CD4-positive, alpha-beta T cell (primary cell): ENCODE measurements at regions not wholly inside any gene's neighbourhood (a gene's known extent, or its start where the extent isn't known, plus 50 kb on each side); places are given as distances from the start of the nearest gene placed in this dataset.

Experiments used
- ATAC-seq: fragments of 200-7000 bp; cut with Tn5 transposase; one replicate; pipeline ENCODE4 v1.10.0; 2022; ENCODE audit warnings: mild to moderate bottlenecking; ENCODE audit not compliant: poor library complexity
- CTCF ChIA-PET: fragments of 350-600 bp; sonication (Branson Sonifier 250); formaldehyde crosslinking; loops from one replicate; lab custom pipeline; 2021; ENCODE audit warnings: antibody characterized with exemption, inconsistent platforms; lab: Charles Lee
- POLR2A ChIA-PET: fragments of 350-600 bp; sonication (Branson Sonifier 250); formaldehyde crosslinking; loops from one replicate; lab custom pipeline; 2021; ENCODE audit warnings: antibody characterized with exemption, inconsistent platforms; lab: Charles Lee
- DNase-seq, 14 experiments: peaks; one replicate each; pipeline ENCODE4 v3.0.0-alpha.2; 2013 to 2020; ENCODE audit warnings: mixed read lengths in 2 of 14
- H3K27ac ChIP-seq, 2 donors: one replicate each; pipeline versions ENCODE4 v1.5.1 to v1.7.0; 2013; ENCODE audit warnings: low read length in 2 of 2, low read depth in 1 of 2, mild to moderate bottlenecking in 1 of 2
- H3K27me3 ChIP-seq, 2 experiments: 1 replicate in 1 of 2; 2 replicates in 1 of 2; pipeline versions ENCODE4 v1.6.1 to v1.7.0; 2013; ENCODE audit warnings: low read length in 2 of 2, control low read depth in 1 of 2, mild to moderate bottlenecking in 1 of 2, moderate library complexity in 1 of 2; ENCODE audit not compliant: insufficient read depth in 2 of 2, control insufficient read depth in 1 of 2
- H3K36me3 ChIP-seq: one replicate; pipeline ENCODE4 v1.6.1; 2013; ENCODE audit warnings: low read length, control low read depth; ENCODE audit not compliant: insufficient read depth
- H3K4me1 ChIP-seq: one replicate; pipeline ENCODE4 v1.6.1; 2013; ENCODE audit warnings: low read length, control low read depth; ENCODE audit not compliant: insufficient read depth
- H3K4me3 ChIP-seq: one replicate; pipeline ENCODE4 v1.5.1; 2013; ENCODE audit warnings: mild to moderate bottlenecking, low read length, moderate library complexity
- H3K9me3 ChIP-seq, 2 experiments: 1 replicate in 1 of 2; 2 replicates in 1 of 2; pipeline versions ENCODE4 v1.6.1 to v1.7.0; 2013; ENCODE audit warnings: low read length in 2 of 2, mild to moderate bottlenecking in 2 of 2, control low read depth in 1 of 2, moderate library complexity in 1 of 2; ENCODE audit not compliant: control insufficient read depth in 1 of 2, insufficient read depth in 1 of 2
- H3K27ac Mint-ChIP-seq: one replicate; pipeline ENCODE4 v1.8.0; 2020; ENCODE audit warnings: mixed read lengths
- H3K27me3 Mint-ChIP-seq: one replicate; pipeline ENCODE4 v1.8.0; 2021; ENCODE audit warnings: mixed read lengths
- H3K36me3 Mint-ChIP-seq: one replicate; pipeline ENCODE4 v1.8.0; 2021; ENCODE audit warnings: low read depth, mixed read lengths
- H3K4me1 Mint-ChIP-seq: one replicate; pipeline ENCODE4 v1.8.0; 2021; ENCODE audit warnings: low read depth, mixed read lengths
- H3K4me3 Mint-ChIP-seq: one replicate; pipeline ENCODE4 v1.8.0; 2020; ENCODE audit warnings: mild to moderate bottlenecking, mixed read lengths
- H3K9me3 Mint-ChIP-seq: one replicate; pipeline ENCODE4 v1.8.0; 2020; ENCODE audit warnings: mixed read lengths
- intact Hi-C, 2 experiments: fragments of 100-400 bp; cut with DNase I in 1 of 2; cut with micrococcal nuclease in 1 of 2; formaldehyde crosslinking; loops; one replicate each; pipeline versions ENCODE4 v1.15.1 to v1.9.0; 2023 to 2025; cut with DNase I, micrococcal nuclease
- TF ChIP-seq, protein P1 (sequence below): fragments of 200-600 bp; IDR thresholded peaks from one replicate; pipeline ENCODE4 v1.8.0; 2022; ENCODE audit warnings: antibody characterized with exemption, mild to moderate bottlenecking

DNA sequence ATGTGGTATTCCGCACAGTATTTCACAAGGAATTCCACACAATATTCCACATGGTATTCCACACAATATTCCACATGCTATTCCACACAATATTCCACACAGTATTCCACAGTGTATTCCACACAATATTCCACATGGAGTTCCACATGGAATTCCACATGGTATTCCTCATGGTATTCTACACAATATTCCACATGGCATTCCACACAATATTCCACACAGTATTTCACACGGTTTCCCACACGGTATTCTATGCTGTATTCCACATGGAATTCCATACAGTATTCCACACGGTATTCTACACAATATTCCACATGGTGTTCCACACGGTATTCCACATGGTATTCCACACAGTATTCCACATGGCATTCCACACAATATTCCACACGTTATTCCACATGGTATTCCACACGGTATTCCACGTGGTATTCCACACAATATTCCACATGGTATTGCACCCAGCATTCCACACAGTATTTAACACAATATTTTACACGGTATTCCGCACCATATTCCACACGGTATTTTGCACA is 137.3 kb upstream of the CHST15 start:
- CTCF ChIA-PET: no interaction called here
- Mint-ChIP-seq H3K36me3 (peaks cover 3% of the 10 kb centered on the region), H3K4me1 (no peaks in the 10 kb centered on the region), H3K9me3 (no peaks in the 10 kb centered on the region), H3K27ac (peak overlapping the region; percentile 72), H3K4me3 (peak overlapping the region; percentile 46), H3K27me3 (no peaks in the 10 kb centered on the region)
- Histone ChIP-seq H3K36me3 (no peaks in the 10 kb centered on the region), H3K27ac (no peak overlapping the region), H3K4me1 (no peaks in the 10 kb centered on the region), H3K9me3 (peaks cover 0 to 5% of the 10 kb centered on the region in 2 experiments), H3K4me3 (no peak overlapping the region), H3K27me3 (no peaks in the 10 kb centered on the region)
- no peak for DNase-seq
- ATAC-seq: peak; percentile 2
- intact Hi-C loops: no loop called here
- POLR2A ChIA-PET: interaction anchor here (0.9 to 1.0 kb wide), 2 partner anchors 8 to 22 kb away, joined by 3 to 4 read pairs; no protein-coding TSS in a partner anchor
- TF ChIP-seq, protein P1, sequence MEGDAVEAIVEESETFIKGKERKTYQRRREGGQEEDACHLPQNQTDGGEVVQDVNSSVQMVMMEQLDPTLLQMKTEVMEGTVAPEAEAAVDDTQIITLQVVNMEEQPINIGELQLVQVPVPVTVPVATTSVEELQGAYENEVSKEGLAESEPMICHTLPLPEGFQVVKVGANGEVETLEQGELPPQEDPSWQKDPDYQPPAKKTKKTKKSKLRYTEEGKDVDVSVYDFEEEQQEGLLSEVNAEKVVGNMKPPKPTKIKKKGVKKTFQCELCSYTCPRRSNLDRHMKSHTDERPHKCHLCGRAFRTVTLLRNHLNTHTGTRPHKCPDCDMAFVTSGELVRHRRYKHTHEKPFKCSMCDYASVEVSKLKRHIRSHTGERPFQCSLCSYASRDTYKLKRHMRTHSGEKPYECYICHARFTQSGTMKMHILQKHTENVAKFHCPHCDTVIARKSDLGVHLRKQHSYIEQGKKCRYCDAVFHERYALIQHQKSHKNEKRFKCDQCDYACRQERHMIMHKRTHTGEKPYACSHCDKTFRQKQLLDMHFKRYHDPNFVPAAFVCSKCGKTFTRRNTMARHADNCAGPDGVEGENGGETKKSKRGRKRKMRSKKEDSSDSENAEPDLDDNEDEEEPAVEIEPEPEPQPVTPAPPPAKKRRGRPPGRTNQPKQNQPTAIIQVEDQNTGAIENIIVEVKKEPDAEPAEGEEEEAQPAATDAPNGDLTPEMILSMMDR: no peak

DNA sequence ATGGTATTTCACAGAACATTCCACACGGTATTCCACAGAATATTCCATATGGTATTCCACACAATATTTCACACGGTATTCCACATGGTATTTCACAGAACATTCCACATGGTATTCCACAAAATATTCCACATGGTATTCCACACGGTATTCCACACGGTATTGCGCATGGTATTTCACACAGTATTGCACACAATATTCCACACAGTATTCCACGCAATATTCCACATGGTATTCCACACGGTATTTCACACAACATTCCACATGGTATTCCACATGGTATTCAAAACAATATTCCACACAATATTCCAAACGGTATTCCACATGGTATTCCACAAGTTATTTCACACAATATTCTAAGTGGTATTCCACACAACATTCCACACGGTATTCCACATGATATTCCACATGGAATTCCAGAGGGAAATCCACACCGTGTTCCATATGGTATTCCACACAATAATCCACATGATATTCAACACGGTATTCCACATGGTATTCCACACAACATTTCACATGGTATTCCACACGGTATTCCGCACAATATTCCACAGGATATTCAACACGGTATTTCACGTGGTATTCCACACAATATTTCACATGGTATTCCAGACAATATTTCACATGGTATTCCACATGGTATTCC is 136.7 kb upstream of the CHST15 start:
- CTCF ChIA-PET: no interaction called here
- Mint-ChIP-seq H3K9me3 (no peaks in the 10 kb centered on the region), H3K27ac (no peak overlapping the region), H3K27me3 (no peaks in the 10 kb centered on the region), H3K4me3 (no peak overlapping the region), H3K36me3 (peaks cover 6% of the 10 kb centered on the region), H3K4me1 (no peaks in the 10 kb centered on the region)
- DNase-seq (peak in 1 of 14 experiments; percentile 24), ATAC-seq (no peak)
- H3K9me3 ChIP-seq: peaks cover 0 to 5% of the 10 kb centered on the region in 2 experiments
- H3K27ac ChIP-seq: no peak overlapping the region
- H3K4me1 ChIP-seq: no peaks in the 10 kb centered on the region
- no peak overlapping the region for H3K4me3 ChIP-seq
- H3K27me3 ChIP-seq: no peaks in the 10 kb centered on the region
- intact Hi-C loops: no loop called here
- no peaks in the 10 kb centered on the region for H3K36me3 ChIP-seq
- POLR2A ChIA-PET: no interaction called here
- TF ChIP-seq, protein P1: no peak

DNA sequence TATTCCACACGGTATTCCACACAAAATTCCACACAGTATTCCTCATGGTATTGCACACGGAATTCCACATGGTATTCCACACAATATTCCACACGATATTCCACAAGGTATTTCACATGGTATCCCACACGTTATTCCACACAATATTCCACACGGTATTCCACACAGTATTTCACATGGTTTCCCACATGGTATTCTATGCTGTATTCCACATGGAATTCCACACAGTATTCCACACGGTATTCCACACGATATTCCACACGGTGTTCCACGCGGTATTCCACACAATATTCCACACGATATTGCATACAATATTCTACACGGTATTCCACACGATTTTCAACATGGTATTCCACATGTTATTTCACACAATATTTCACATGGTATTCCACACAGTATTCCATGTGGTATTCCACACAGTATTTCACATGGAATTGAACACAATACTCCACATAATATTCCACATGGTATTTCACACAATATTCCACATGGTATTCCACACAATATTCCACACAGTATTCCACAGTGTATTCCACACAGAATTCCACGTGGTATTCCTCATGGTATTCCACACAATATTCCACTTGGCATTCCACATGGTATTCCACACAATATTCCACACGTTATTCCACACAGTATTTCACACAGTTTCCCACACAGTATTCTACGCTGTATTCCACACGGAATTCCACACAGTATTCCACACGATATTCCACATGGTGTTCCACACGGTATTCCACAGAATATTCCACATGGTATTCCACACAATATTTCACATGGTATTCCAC is 136.0 kb upstream of the CHST15 start:
- H3K27ac Mint-ChIP-seq: no peak overlapping the region
- H3K9me3 ChIP-seq: peaks cover 0 to 5% of the 10 kb centered on the region in 2 experiments
- peak in 1 of 14 experiments; percentile 10 for DNase-seq
- H3K27me3 ChIP-seq: no peaks in the 10 kb centered on the region
- H3K4me3 ChIP-seq: no peak overlapping the region
- CTCF ChIA-PET: no interaction called here
- no peaks in the 10 kb centered on the region for H3K27me3 Mint-ChIP-seq
- TF ChIP-seq, protein P1: no peak
- no peak for ATAC-seq
- peaks cover 6% of the 10 kb centered on the region for H3K36me3 Mint-ChIP-seq
- no peak overlapping the region for H3K27ac ChIP-seq
- no peaks in the 10 kb centered on the region for H3K4me1 ChIP-seq
- intact Hi-C loops: no loop called here
- H3K4me1 Mint-ChIP-seq: no peaks in the 10 kb centered on the region
- H3K36me3 ChIP-seq: no peaks in the 10 kb centered on the region
- no peaks in the 10 kb centered on the region for H3K9me3 Mint-ChIP-seq
- no peak overlapping the region for H3K4me3 Mint-ChIP-seq
- POLR2A ChIA-PET: no interaction called here
